NT2/D1 (cell line): ENCODE measurements at regions not wholly inside any gene's neighbourhood (a gene's known extent, or its start where the extent isn't known, plus 50 kb on each side); places are given as distances from the start of the nearest gene placed in this dataset.

Experiments used
- YY1 ChIP-seq: IDR thresholded peaks from 2 replicates; pipeline ENCODE4 v1.6.1; 2011; ENCODE audit not compliant: insufficient read length, insufficient read depth
- ZNF274 ChIP-seq: IDR thresholded peaks from 2 replicates; pipeline ENCODE4 v1.6.1; 2011; ENCODE audit warnings: mild to moderate bottlenecking, low read depth, low read length

- TF ChIP-seq ZNF274 (no peak), YY1 (no peak)
Measured at GRCh38 chr4:136103616-136104015, 1428.7 kb downstream of the PCDH18 start.
